ENCODE measurements at regions not wholly inside any gene's neighbourhood (a gene's known extent, or its start where the extent isn't known, plus 50 kb on each side); places are given as distances from the start of the nearest gene placed in this dataset.
"Not testable (repeated sequence)": the region's sequence is repeated elsewhere in the genome, so short reads cannot be mapped to it uniquely, and the experiment has no call there.

- Histone ChIP-seq H3K27me3 (ENCODE audit: control insufficient read depth in 1 of 2, insufficient read depth in 2 of 2, low read length in 2 of 2) (peaks cover 0 to 5% of the 10 kb centered on the region in 2 donors), H3K9me3 (ENCODE audit: low read length) (no peaks in the 10 kb centered on the region), H3K9ac (ENCODE audit: low read length) (no peak overlapping the region), H3K4me1 (ENCODE audit: insufficient read depth, low read length) (no peaks in the 10 kb centered on the region), H3K4me3 (ENCODE audit: low read depth in 1 of 2, low read length in 2 of 2) (no peak overlapping the region), H3K36me3 (ENCODE audit: insufficient read depth, low read length) (no peaks in the 10 kb centered on the region), H3K27ac (ENCODE audit: low read depth, low read length) (no peak overlapping the region)
Measured at GRCh38 chr9:113737517-113738271, 138.4 kb upstream of the ZNF618 start.

- no peak overlapping the region for H3K4me3 ChIP-seq (ENCODE audit: low read depth in 1 of 2, low read length in 2 of 2)
- H3K27ac ChIP-seq (ENCODE audit: low read depth, low read length): no peak overlapping the region
- peaks cover 0 to 5% of the 10 kb centered on the region in 2 donors for H3K27me3 ChIP-seq (ENCODE audit: control insufficient read depth in 1 of 2, insufficient read depth in 2 of 2, low read length in 2 of 2)
- H3K4me1 ChIP-seq (ENCODE audit: insufficient read depth, low read length): no peaks in the 10 kb centered on the region
- no peak overlapping the region for H3K9ac ChIP-seq (ENCODE audit: low read length)
- H3K9me3 ChIP-seq (ENCODE audit: low read length): no peaks in the 10 kb centered on the region
- H3K36me3 ChIP-seq (ENCODE audit: insufficient read depth, low read length): no peaks in the 10 kb centered on the region
Measured at GRCh38 chr9:113738496-113738892, 137.6 kb upstream of the ZNF618 start.

- Histone ChIP-seq H3K9ac (ENCODE audit: low read length) (no peak overlapping the region), H3K9me3 (ENCODE audit: low read length) (no peaks in the 10 kb centered on the region)
Measured at GRCh38 chr9:113738893-113739604, 137.1 kb upstream of the ZNF618 start.

GRCh38 chr9:113739605-113740507 is 136.3 kb upstream of the ZNF618 start:
- H3K4me1 ChIP-seq (ENCODE audit: insufficient read depth, low read length); H3K9me3 ChIP-seq (ENCODE audit: low read length); H3K36me3 ChIP-seq (ENCODE audit: insufficient read depth, low read length); H3K9ac ChIP-seq (ENCODE audit: low read length); H3K27me3 ChIP-seq (ENCODE audit: control insufficient read depth in 1 of 2, insufficient read depth in 2 of 2, low read length in 2 of 2); H3K4me3 ChIP-seq (ENCODE audit: low read depth in 1 of 2, low read length in 2 of 2); H3K27ac ChIP-seq (ENCODE audit: low read depth, low read length): not testable (repeated sequence)

More at GRCh38 chr9:113738893-113739604, 137.1 kb upstream of the ZNF618 start:
- Histone ChIP-seq H3K27ac (ENCODE audit: low read depth, low read length) (no peak overlapping the region), H3K27me3 (ENCODE audit: control insufficient read depth in 1 of 2, insufficient read depth in 2 of 2, low read length in 2 of 2) (peaks cover 0 to 5% of the 10 kb centered on the region in 2 donors), H3K4me3 (ENCODE audit: low read depth in 1 of 2, low read length in 2 of 2) (no peak overlapping the region), H3K36me3 (ENCODE audit: insufficient read depth, low read length) (no peaks in the 10 kb centered on the region), H3K4me1 (ENCODE audit: insufficient read depth, low read length) (no peaks in the 10 kb centered on the region)

- not testable (repeated sequence) for H3K4me3 ChIP-seq (ENCODE audit: low read depth in 1 of 2, low read length in 2 of 2); H3K9ac ChIP-seq (ENCODE audit: low read length); H3K4me1 ChIP-seq (ENCODE audit: insufficient read depth, low read length); H3K36me3 ChIP-seq (ENCODE audit: insufficient read depth, low read length); H3K27me3 ChIP-seq (ENCODE audit: control insufficient read depth in 1 of 2, insufficient read depth in 2 of 2, low read length in 2 of 2); H3K27ac ChIP-seq (ENCODE audit: low read depth, low read length); H3K9me3 ChIP-seq (ENCODE audit: low read length)
Measured at GRCh38 chr9:113740508-113741500, 135.3 kb upstream of the ZNF618 start.

GRCh38 chr9:113741886-113742854 is 133.9 kb upstream of the ZNF618 start:
- Histone ChIP-seq H3K9me3 (ENCODE audit: low read length) (peaks cover 2% of the 10 kb centered on the region), H3K27ac (ENCODE audit: low read depth, low read length) (no peak overlapping the region), H3K4me1 (ENCODE audit: insufficient read depth, low read length) (no peaks in the 10 kb centered on the region), H3K36me3 (ENCODE audit: insufficient read depth, low read length) (no peaks in the 10 kb centered on the region), H3K9ac (ENCODE audit: low read length) (no peak overlapping the region), H3K27me3 (ENCODE audit: control insufficient read depth in 1 of 2, insufficient read depth in 2 of 2, low read length in 2 of 2) (peaks cover 0 to 5% of the 10 kb centered on the region in 2 donors), H3K4me3 (ENCODE audit: low read depth in 1 of 2, low read length in 2 of 2) (no peak overlapping the region)

- Histone ChIP-seq H3K27ac (ENCODE audit: low read depth, low read length) (no peak overlapping the region), H3K4me1 (ENCODE audit: insufficient read depth, low read length) (no peaks in the 10 kb centered on the region), H3K9me3 (ENCODE audit: low read length) (peaks cover 7% of the 10 kb centered on the region), H3K9ac (ENCODE audit: low read length) (no peak overlapping the region), H3K36me3 (ENCODE audit: insufficient read depth, low read length) (no peaks in the 10 kb centered on the region), H3K27me3 (ENCODE audit: control insufficient read depth in 1 of 2, insufficient read depth in 2 of 2, low read length in 2 of 2) (peaks cover 0 to 5% of the 10 kb centered on the region in 2 donors), H3K4me3 (ENCODE audit: low read depth in 1 of 2, low read length in 2 of 2) (no peak overlapping the region)
Measured at GRCh38 chr9:113742878-113743277, 133.2 kb upstream of the ZNF618 start.

GRCh38 chr9:113746486-113746885 is 129.6 kb upstream of the ZNF618 start:
- Histone ChIP-seq H3K36me3 (ENCODE audit: insufficient read depth, low read length) (no peaks in the 10 kb centered on the region), H3K9ac (ENCODE audit: low read length) (no peak overlapping the region), H3K9me3 (ENCODE audit: low read length) (peaks cover 7% of the 10 kb centered on the region)

GRCh38 chr9:113748135-113748534 is 128.0 kb upstream of the ZNF618 start:
- H3K27ac ChIP-seq (ENCODE audit: low read depth, low read length): no peak overlapping the region
- no peaks in the 10 kb centered on the region for H3K36me3 ChIP-seq (ENCODE audit: insufficient read depth, low read length)
- no peak overlapping the region for H3K4me3 ChIP-seq (ENCODE audit: low read depth in 1 of 2, low read length in 2 of 2)
- H3K27me3 ChIP-seq (ENCODE audit: control insufficient read depth in 1 of 2, insufficient read depth in 2 of 2, low read length in 2 of 2): no peaks in the 10 kb centered on the region
- no peak overlapping the region for H3K9ac ChIP-seq (ENCODE audit: low read length)
- H3K9me3 ChIP-seq (ENCODE audit: low read length): peaks cover 7% of the 10 kb centered on the region
- no peaks in the 10 kb centered on the region for H3K4me1 ChIP-seq (ENCODE audit: insufficient read depth, low read length)

More at GRCh38 chr9:113746486-113746885, 129.6 kb upstream of the ZNF618 start:
- H3K27ac ChIP-seq (ENCODE audit: low read depth, low read length): no peak overlapping the region
- H3K4me3 ChIP-seq (ENCODE audit: low read depth in 1 of 2, low read length in 2 of 2): no peak overlapping the region
- no peaks in the 10 kb centered on the region for H3K4me1 ChIP-seq (ENCODE audit: insufficient read depth, low read length)
- peaks cover 0 to 3% of the 10 kb centered on the region in 2 donors for H3K27me3 ChIP-seq (ENCODE audit: control insufficient read depth in 1 of 2, insufficient read depth in 2 of 2, low read length in 2 of 2)

All from muscle layer of colon (tissue), 2 donors.